GM18909 (cell line): ENCODE measurements at regions not wholly inside any gene's neighbourhood (a gene's known extent, or its start where the extent isn't known, plus 50 kb on each side); places are given as distances from the start of the nearest gene placed in this dataset.

Experiments used
- ATAC-seq: cut with Tn5 transposase; IDR thresholded peaks from one replicate; pipeline ENCODE4 v1.9.1; 2021; ENCODE audit warnings: mild to moderate bottlenecking; ENCODE audit not compliant: unreplicated experiment, poor library complexity

- no peak for ATAC-seq
Measured at GRCh38 chr10:43966571-43966965, 317.9 kb upstream of the ZNF32 start.

- ATAC-seq, result no peak
Measured at GRCh38 chr10:43965918-43966570, 317.4 kb upstream of the ZNF32 start.

DNA sequence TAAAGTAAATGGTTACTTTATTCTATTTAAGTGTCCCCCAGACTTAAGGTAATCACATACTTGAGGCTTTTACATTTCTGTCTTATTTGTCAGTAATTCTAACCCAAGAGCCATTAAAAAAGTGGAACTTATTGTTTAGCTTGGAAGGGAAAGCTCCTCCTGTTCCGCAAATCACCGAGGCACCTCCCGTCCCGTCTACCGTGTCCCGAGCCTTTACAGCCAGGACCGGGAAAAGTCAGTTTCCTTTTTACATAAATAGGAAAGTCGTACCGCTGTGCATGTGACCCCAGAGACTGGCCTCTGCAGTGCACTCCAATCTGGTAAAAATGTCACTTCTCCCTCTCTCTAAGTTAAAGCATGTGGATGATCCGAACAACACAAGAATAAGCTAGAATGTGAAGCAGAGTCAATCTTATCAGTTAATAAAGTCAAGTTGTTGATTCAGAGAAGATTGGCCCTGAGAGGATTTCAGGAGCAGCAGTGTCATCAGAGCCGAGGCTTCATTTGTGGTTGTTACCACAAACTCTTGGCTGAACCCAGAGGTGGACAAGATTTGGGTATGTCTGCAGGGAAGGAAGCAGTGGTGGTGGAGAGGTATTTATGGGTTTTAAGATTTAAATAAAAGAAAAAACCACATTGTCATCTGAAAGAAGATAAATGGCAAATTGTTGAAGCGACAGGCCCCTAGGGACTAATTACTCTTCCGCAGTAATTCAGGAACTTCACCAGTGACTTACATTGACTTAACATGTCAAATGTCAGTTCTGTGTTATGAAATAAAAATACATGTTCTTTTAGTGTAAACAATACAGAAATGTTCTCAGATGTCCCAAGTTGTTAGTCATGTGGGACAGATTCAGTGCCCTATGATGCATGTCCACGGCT, 316.6 kb upstream of the ZNF32 start:
- ATAC-seq, result no peak

GRCh38 chr10:43964486-43964885, 315.8 kb upstream of the ZNF32 start:
- no peak for ATAC-seq

DNA sequence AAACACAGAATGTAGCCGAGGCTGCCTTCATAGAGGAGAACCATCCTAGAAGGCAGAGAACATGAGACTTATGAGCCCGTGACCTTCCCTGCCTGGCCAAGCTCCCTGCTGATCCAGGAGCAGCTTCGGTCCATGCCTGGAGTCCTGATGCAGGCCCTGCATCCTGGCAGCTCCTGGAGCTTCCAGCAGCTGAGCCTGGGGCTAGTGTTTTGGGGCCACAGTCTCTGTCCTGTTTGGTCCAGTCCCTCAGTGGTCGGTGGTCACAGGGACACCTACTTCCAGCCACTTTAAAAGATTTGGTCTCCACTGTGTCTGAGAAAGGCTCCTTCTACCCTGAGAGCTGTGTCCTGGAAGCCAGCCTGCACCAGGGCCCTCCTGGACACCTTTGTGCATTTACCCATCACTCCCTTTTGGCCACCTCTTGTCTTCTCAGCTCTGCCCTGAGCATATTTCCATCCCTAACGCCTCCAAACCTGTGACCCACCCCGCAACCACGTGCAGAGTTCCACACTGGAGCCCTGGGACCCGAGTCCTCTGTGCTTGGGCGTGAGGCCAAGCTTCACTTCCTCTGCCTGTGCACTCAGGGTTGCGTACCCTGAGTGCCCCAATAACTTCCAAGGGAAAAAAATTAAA, 315.2 kb upstream of the ZNF32 start:
- no peak for ATAC-seq

DNA sequence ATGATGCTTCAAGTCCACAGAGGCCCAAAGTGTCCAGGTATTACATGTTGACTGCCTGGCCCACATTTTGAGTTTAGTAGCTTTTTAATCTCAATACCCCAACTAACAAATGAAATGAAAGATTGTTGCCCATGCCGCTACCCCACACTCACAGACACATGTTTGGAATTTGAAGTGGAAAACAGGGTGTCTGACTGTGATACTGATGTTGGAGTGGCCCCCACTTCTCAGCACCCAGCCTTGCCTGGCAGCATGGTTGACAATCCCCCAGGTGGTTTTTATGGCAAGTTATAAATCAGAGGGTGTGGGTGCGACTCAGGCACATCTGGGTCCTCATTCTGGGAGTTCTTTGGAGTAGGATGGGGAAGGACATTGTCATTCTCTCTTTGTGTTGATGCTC, 314.7 kb upstream of the ZNF32 start:
- ATAC-seq, result no peak

GRCh38 chr10:43962346-43963191, 313.9 kb upstream of the ZNF32 start:
- ATAC-seq, result no peak

- ATAC-seq, result no peak
Measured at GRCh38 chr10:43961523-43962345, 313.1 kb upstream of the ZNF32 start.

DNA sequence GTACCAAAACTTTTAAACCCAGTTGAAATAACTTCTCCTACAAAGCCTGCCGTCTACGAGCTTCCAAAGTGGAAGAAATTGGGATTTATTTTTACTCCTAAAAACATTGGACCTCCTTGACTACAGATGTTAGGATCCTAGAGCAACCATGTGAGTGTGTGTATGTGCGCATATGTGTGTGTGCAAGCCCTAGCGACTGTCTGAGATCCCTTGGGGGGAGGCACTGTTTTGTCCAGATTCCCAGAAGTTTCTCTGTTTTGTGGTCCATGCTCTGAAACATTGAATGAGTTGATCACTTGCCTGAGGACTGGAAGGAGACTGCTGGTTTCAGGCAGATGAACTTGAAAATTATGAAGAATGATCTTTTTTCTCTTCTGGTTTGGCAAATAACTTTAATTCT, 312.3 kb upstream of the ZNF32 start:
- ATAC-seq, result no peak

GRCh38 chr10:43960477-43960876, 311.8 kb upstream of the ZNF32 start:
- no peak for ATAC-seq

DNA sequence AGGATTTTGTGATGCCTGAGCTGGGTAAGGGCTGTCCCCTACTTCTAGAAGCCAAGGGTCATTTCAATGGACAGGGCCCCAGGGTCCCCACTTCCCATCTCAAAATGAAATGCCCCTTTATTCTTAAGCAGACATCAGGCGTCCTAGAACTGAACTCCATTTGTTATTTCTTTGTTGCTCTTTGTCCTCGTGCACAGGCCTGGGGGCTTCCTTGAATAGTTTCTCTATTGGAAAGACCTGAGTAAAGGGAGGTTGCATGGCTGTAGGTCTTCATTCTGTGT, 311.4 kb upstream of the ZNF32 start:
- ATAC-seq, result no peak

GRCh38 chr10:43959364-43960134, 310.9 kb upstream of the ZNF32 start:
- no peak for ATAC-seq

GRCh38 chr10:43958964-43959363, 310.3 kb upstream of the ZNF32 start:
- ATAC-seq, result no peak

DNA sequence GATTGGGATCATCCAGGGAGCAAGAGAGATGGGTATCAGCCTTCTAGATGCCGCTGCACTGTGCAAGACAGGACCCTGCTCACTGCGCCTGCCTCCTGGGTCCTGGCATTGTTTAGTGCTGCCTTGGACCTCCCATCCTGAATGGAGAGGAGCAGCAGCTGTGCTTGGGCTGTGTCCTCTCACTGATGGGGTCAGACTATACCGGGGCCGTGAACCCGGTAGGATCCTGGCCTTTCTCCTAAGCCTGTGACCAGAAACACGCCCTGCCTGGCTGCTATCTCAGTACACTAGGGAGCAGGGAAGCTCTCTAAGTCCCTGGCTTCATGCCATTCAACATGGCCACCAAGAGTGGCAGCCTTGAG, 309.4 kb upstream of the ZNF32 start:
- ATAC-seq, result no peak

DNA sequence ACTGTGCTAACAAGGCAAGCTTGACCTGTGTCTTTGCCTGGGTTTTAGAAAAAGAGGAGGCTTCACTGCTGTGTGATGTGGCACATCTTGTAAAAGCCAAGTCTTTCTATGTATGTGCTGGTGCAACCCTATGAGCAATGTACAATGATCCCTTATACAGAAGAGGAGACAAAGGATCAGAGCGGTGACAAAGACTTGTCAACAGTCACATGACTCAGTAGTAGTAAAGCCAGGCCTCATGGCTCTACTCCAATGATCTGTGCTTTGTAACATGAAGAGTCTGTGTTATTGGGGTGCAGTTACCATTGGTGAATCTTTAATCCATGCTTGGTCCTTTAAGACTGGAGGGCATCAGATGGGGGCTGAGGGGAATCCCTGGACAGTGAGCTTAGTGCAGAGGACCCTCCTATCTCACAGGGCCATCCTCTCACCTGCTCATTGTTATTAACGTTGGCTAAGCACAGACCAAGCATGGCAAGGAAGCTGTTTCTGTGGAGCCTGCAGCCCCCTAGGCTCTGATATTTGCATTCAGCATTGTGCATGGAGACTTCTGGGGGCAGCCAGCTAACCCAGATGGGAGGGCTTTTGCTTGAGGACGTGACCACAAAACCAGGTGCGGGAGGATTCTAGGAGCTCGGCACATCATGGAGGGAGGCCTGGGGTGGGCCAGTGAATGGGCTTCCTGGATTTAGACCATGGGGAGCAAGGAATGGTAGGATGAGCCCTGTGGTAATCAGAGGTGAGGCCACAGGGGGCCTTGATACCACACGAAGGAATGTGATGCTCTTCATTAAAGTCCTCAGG, 308.8 kb upstream of the ZNF32 start:
- ATAC-seq, result no peak

DNA sequence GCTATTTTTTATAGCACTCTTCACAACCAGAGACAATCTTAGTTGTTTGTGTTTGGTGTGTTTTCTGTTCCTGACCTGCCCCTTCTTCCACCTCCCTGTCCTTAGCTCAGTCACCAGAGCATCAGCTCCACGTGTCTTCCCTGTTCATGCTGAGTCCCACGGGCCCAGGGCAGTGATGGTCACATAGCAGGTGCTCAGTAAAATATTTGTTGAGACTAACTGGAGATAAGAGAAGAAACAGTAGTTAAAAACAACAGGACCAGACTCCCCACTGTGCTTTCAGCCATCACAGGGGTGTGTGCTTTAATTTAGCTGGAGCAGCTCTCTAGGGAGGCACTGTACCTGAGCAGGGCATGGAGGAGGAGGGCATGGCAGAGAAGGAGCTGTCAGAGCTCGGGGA, 307.3 kb upstream of the ZNF32 start:
- ATAC-seq, result no peak

- ATAC-seq, result no peak
Measured at GRCh38 chr10:43955002-43955596, 306.4 kb upstream of the ZNF32 start.

DNA sequence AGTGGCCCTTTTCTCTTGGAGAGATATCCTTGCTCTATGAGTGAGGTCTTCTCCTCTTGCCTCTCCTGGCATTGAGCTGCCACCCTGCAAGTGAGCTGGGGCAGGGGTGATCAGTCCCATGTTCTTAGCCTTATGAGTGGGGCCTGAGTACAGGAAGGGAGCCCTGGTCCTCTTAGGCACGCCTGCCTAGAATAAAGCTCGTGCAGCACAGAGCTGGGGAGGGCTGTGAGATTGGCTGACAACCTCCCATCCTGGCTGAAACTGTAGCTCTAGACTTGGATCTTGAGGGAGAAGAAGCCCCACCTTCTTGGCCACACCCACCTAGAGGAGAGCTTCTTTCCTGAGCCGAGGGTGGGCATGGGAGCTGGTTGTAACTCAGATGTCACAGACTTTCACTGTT, 305.0 kb upstream of the ZNF32 start:
- no peak for ATAC-seq
